SIG-M5 (cell line): ENCODE measurements at regions not wholly inside any gene's neighbourhood (a gene's known extent, or its start where the extent isn't known, plus 50 kb on each side); places are given as distances from the start of the nearest gene placed in this dataset.
"Not testable (repeated sequence)": the region's sequence is repeated elsewhere in the genome, so short reads cannot be mapped to it uniquely, and the experiment has no call there.

ENCODE experiments used
- DNase-seq: peaks from one replicate; lab custom pipeline; 2025; lab: John Stamatoyannopoulos, UW

- DNase-seq, result no peak
These were observed 302.4 kb upstream of the FAM174A start for GRCh38 chr5:100232736-100233135.

GRCh38 chr5:100188778-100189177 is 346.4 kb upstream of the FAM174A start:
- no peak for DNase-seq

GRCh38 chr5:100188339-100188738 is 346.8 kb upstream of the FAM174A start:
- DNase-seq, result no peak

GRCh38 chr5:100186181-100186580 is 349.0 kb upstream of the FAM174A start:
- no peak for DNase-seq

- no peak for DNase-seq
These were observed 352.8 kb upstream of the FAM174A start for GRCh38 chr5:100182402-100182801.

- DNase-seq, result no peak
These were observed 359.8 kb upstream of the FAM174A start for GRCh38 chr5:100175346-100175745.

GRCh38 chr5:100165309-100165708 is 369.9 kb upstream of the FAM174A start:
- no peak for DNase-seq

- DNase-seq, result no peak
These were observed 373.3 kb upstream of the FAM174A start for GRCh38 chr5:100161868-100162267.

GRCh38 chr5:100157066-100157465 is 378.1 kb upstream of the FAM174A start:
- no peak for DNase-seq

- no peak for DNase-seq
These were observed 386.9 kb upstream of the FAM174A start for GRCh38 chr5:100148239-100148638.

GRCh38 chr5:100142607-100143006 is 392.6 kb upstream of the FAM174A start:
- no peak for DNase-seq

GRCh38 chr5:100131161-100131560 is 404.0 kb upstream of the FAM174A start:
- DNase-seq, result no peak

GRCh38 chr5:100130307-100130706 is 404.9 kb upstream of the FAM174A start:
- no peak for DNase-seq

GRCh38 chr5:100119903-100120302 is 415.3 kb upstream of the FAM174A start:
- DNase-seq, result no peak

GRCh38 chr5:100110497-100110896 is 424.7 kb upstream of the FAM174A start:
- DNase-seq, result no peak

- DNase-seq, result no peak
These were observed 426.3 kb upstream of the FAM174A start for GRCh38 chr5:100108883-100109282.

GRCh38 chr5:100103592-100104119 is 431.5 kb upstream of the FAM174A start:
- DNase-seq, result not testable (repeated sequence)

- DNase-seq, result not testable (repeated sequence)
These were observed 433.7 kb upstream of the FAM174A start for GRCh38 chr5:100101466-100101865.

- not testable (repeated sequence) for DNase-seq
These were observed 438.8 kb upstream of the FAM174A start for GRCh38 chr5:100096328-100096727.

- not testable (repeated sequence) for DNase-seq
These were observed 454.5 kb upstream of the FAM174A start for GRCh38 chr5:100080703-100081102.

GRCh38 chr5:100079163-100079562 is 456.0 kb upstream of the FAM174A start:
- not testable (repeated sequence) for DNase-seq

GRCh38 chr5:100066020-100066419 is 469.2 kb upstream of the FAM174A start:
- DNase-seq, result not testable (repeated sequence)

GRCh38 chr5:100043475-100043874 is 491.7 kb upstream of the FAM174A start:
- DNase-seq, result no peak

GRCh38 chr5:100026606-100027005 is 508.6 kb upstream of the FAM174A start:
- DNase-seq, result no peak

- no peak for DNase-seq
These were observed 511.6 kb upstream of the FAM174A start for GRCh38 chr5:100023536-100023935.
